Esophagus muscularis mucosa (tissue), 3 donors: ENCODE measurements at regions not wholly inside any gene's neighbourhood (a gene's known extent, or its start where the extent isn't known, plus 50 kb on each side); places are given as distances from the start of the nearest gene placed in this dataset.

Source experiments
- POLR2A ChIP-seq: fragments of 450-650 bp; IDR thresholded peaks from one replicate; pipeline ENCODE4 v1.6.1; 2017; ENCODE audit warnings: antibody characterized with exemption, moderate library complexity, mild to moderate bottlenecking, low read depth
- POLR2AphosphoS5 ChIP-seq, 2 donors: sonication (generic); formaldehyde crosslinking; IDR thresholded peaks; one replicate each; pipeline ENCODE4 v1.6.1; 2017; ENCODE audit warnings: antibody characterized with exemption in 2 of 2
- TF ChIP-seq, protein P1 (sequence below), 3 experiments: fragments of 200-600 bp in 2 of 3; fragments of 450-650 bp in 1 of 3; sonication (generic) in 2 of 3; IDR thresholded peaks; one replicate each; pipeline ENCODE4 v1.5.1; 2017 to 2019; ENCODE audit warnings: antibody characterized with exemption in 3 of 3, mild to moderate bottlenecking in 2 of 3, moderate library complexity in 1 of 3

DNA sequence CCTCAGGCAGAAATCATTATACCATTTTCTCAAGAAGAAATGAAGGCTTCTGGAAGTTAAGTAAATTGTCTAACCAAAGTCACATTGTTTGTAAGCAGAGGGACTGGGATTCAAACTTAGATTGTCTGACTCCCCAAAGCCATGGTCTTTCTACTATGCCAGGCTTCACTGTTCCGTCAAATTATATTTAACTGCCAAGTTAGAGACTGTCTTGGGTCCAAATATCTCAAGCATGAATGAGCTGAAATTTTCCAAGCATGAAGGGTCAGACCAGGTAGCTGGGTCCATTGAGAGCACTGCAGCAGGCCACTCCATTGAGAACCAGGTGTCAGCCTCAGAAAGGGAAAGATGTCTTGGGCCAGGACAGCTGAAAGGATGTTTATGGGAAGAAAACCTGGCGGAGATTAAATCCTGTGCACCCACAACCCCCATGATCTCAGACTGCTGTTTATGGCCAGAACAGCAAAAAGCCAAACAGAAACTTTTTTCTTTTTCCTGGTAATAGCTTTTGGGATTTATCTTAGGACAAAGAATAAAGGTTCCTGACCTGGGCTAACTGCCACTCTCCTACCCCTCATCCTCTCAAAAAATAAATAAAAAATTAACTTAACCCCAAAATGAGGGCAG lies 612.3 kb downstream of the INSC start:
- TF ChIP-seq POLR2A (no peak), POLR2AphosphoS5 (IDR thresholded peaks at IDR 0.05) (no peak)
- TF ChIP-seq, protein P1, sequence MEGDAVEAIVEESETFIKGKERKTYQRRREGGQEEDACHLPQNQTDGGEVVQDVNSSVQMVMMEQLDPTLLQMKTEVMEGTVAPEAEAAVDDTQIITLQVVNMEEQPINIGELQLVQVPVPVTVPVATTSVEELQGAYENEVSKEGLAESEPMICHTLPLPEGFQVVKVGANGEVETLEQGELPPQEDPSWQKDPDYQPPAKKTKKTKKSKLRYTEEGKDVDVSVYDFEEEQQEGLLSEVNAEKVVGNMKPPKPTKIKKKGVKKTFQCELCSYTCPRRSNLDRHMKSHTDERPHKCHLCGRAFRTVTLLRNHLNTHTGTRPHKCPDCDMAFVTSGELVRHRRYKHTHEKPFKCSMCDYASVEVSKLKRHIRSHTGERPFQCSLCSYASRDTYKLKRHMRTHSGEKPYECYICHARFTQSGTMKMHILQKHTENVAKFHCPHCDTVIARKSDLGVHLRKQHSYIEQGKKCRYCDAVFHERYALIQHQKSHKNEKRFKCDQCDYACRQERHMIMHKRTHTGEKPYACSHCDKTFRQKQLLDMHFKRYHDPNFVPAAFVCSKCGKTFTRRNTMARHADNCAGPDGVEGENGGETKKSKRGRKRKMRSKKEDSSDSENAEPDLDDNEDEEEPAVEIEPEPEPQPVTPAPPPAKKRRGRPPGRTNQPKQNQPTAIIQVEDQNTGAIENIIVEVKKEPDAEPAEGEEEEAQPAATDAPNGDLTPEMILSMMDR (IDR thresholded peaks at IDR 0.05), result no peak
